Activated naive CD8-positive, alpha-beta T cell treated with anti-CD3 and anti-CD28 coated beads, Interleukin-2, amount 10 ng/mL, durations not matched to agents 7 days and 5 days (primary cell): ENCODE measurements at regions not wholly inside any gene's neighbourhood (a gene's known extent, or its start where the extent isn't known, plus 50 kb on each side); places are given as distances from the start of the nearest gene placed in this dataset.

Experiments
- ATAC-seq: fragments of 150-1000 bp; cut with Tn5 transposase; one replicate; pipeline ENCODE4 v1.10.0; 2021; ENCODE audit warnings: low read depth, moderate library complexity
- POLR2A ChIA-PET: fragments of 350-600 bp; sonication (Branson Sonifier 250); formaldehyde crosslinking; loops from one replicate; lab custom pipeline; 2021; ENCODE audit warnings: antibody characterized with exemption; lab: Charles Lee
- DNase-seq: peaks from one replicate; pipeline ENCODE4 v3.0.0; 2021
- H3K27ac Mint-ChIP-seq: one replicate; pipeline ENCODE4 v1.8.0; 2022; ENCODE audit warnings: mild to moderate bottlenecking, mixed read lengths
- H3K27me3 Mint-ChIP-seq: one replicate; pipeline ENCODE4 v1.8.0; 2022; ENCODE audit warnings: mild to moderate bottlenecking, moderate library complexity, mixed read lengths
- H3K36me3 Mint-ChIP-seq: one replicate; pipeline ENCODE4 v1.8.0; 2021; ENCODE audit warnings: mild to moderate bottlenecking, mixed read lengths
- H3K4me1 Mint-ChIP-seq: one replicate; pipeline ENCODE4 v1.8.0; 2021; ENCODE audit warnings: mixed read lengths
- H3K4me3 Mint-ChIP-seq: one replicate; pipeline ENCODE4 v1.8.0; 2022; ENCODE audit warnings: mild to moderate bottlenecking, moderate library complexity, mixed read lengths
- H3K9me3 Mint-ChIP-seq: one replicate; pipeline ENCODE4 v1.8.0; 2021; ENCODE audit warnings: mixed read lengths

- POLR2A ChIA-PET, result no interaction called here
- H3K4me1 Mint-ChIP-seq, result no peaks in the 10 kb centered on the region
- no peak for ATAC-seq
- no peaks in the 10 kb centered on the region for H3K36me3 Mint-ChIP-seq
- H3K27ac Mint-ChIP-seq, result no peak overlapping the region
- no peak overlapping the region for H3K4me3 Mint-ChIP-seq
- DNase-seq, result no peak
- no peaks in the 10 kb centered on the region for H3K27me3 Mint-ChIP-seq
- H3K9me3 Mint-ChIP-seq, result no peaks in the 10 kb centered on the region
Measured at GRCh38 chr2:5412001-5412400, 280.2 kb upstream of the SOX11 start.

- no peaks in the 10 kb centered on the region for H3K9me3 Mint-ChIP-seq
- DNase-seq (no peak), ATAC-seq (no peak)
- POLR2A ChIA-PET, result no interaction called here
- no peak overlapping the region for H3K27ac Mint-ChIP-seq
- H3K27me3 Mint-ChIP-seq, result no peaks in the 10 kb centered on the region
- H3K4me1 Mint-ChIP-seq, result no peaks in the 10 kb centered on the region
- H3K36me3 Mint-ChIP-seq, result no peaks in the 10 kb centered on the region
- H3K4me3 Mint-ChIP-seq, result no peak overlapping the region
Measured at GRCh38 chr2:5433855-5434254, 258.3 kb upstream of the SOX11 start.

GRCh38 chr2:5437375-5437774, 254.8 kb upstream of the SOX11 start:
- no peak for DNase-seq
- no peaks in the 10 kb centered on the region for H3K4me1 Mint-ChIP-seq
- POLR2A ChIA-PET, result no interaction called here
- ATAC-seq, result no peak
- no peak overlapping the region for H3K27ac Mint-ChIP-seq
- no peaks in the 10 kb centered on the region for H3K9me3 Mint-ChIP-seq
- no peaks in the 10 kb centered on the region for H3K36me3 Mint-ChIP-seq
- no peaks in the 10 kb centered on the region for H3K27me3 Mint-ChIP-seq
- no peak overlapping the region for H3K4me3 Mint-ChIP-seq

- no peaks in the 10 kb centered on the region for H3K27me3 Mint-ChIP-seq
- no peaks in the 10 kb centered on the region for H3K4me1 Mint-ChIP-seq
- no peak for ATAC-seq
- H3K4me3 Mint-ChIP-seq, result no peak overlapping the region
- POLR2A ChIA-PET, result no interaction called here
- H3K27ac Mint-ChIP-seq, result no peak overlapping the region
- H3K36me3 Mint-ChIP-seq, result no peaks in the 10 kb centered on the region
- H3K9me3 Mint-ChIP-seq, result peaks cover 3% of the 10 kb centered on the region
- no peak for DNase-seq
Measured at GRCh38 chr2:5440174-5440573, 252.0 kb upstream of the SOX11 start.

- Mint-ChIP-seq H3K27ac (no peak overlapping the region), H3K27me3 (no peaks in the 10 kb centered on the region), H3K9me3 (peaks cover 3% of the 10 kb centered on the region), H3K4me1 (no peaks in the 10 kb centered on the region), H3K4me3 (no peak overlapping the region), H3K36me3 (no peaks in the 10 kb centered on the region)
- no peak for DNase-seq
- POLR2A ChIA-PET, result no interaction called here
- ATAC-seq, result no peak
Measured at GRCh38 chr2:5442736-5443135, 249.4 kb upstream of the SOX11 start.

- no peak for ATAC-seq
- Mint-ChIP-seq H3K4me1 (no peaks in the 10 kb centered on the region), H3K4me3 (no peak overlapping the region), H3K36me3 (no peaks in the 10 kb centered on the region), H3K27me3 (no peaks in the 10 kb centered on the region), H3K27ac (no peak overlapping the region), H3K9me3 (peaks cover 3% of the 10 kb centered on the region)
- POLR2A ChIA-PET, result no interaction called here
- DNase-seq, result no peak
Measured at GRCh38 chr2:5444168-5444567, 248.0 kb upstream of the SOX11 start.

- Mint-ChIP-seq H3K27ac (no peak overlapping the region), H3K4me3 (no peak overlapping the region), H3K9me3 (peaks cover 3% of the 10 kb centered on the region), H3K36me3 (no peaks in the 10 kb centered on the region), H3K4me1 (no peaks in the 10 kb centered on the region), H3K27me3 (no peaks in the 10 kb centered on the region)
- no peak for DNase-seq
- POLR2A ChIA-PET, result no interaction called here
- ATAC-seq, result no peak
Measured at GRCh38 chr2:5444854-5445253, 247.3 kb upstream of the SOX11 start.

GRCh38 chr2:5449867-5450266, 242.3 kb upstream of the SOX11 start:
- peaks cover 2% of the 10 kb centered on the region for H3K9me3 Mint-ChIP-seq
- DNase-seq, result no peak
- H3K36me3 Mint-ChIP-seq, result no peaks in the 10 kb centered on the region
- POLR2A ChIA-PET, result no interaction called here
- H3K4me3 Mint-ChIP-seq, result no peak overlapping the region
- no peak overlapping the region for H3K27ac Mint-ChIP-seq
- H3K4me1 Mint-ChIP-seq, result no peaks in the 10 kb centered on the region
- no peaks in the 10 kb centered on the region for H3K27me3 Mint-ChIP-seq
- ATAC-seq, result no peak

GRCh38 chr2:5453220-5454050, 238.7 kb upstream of the SOX11 start:
- no peaks in the 10 kb centered on the region for H3K27me3 Mint-ChIP-seq
- POLR2A ChIA-PET, result no interaction called here

GRCh38 chr2:5454051-5454390, 238.2 kb upstream of the SOX11 start:
- no peak for ATAC-seq
- no peak for DNase-seq
- Mint-ChIP-seq H3K36me3 (no peaks in the 10 kb centered on the region), H3K27me3 (no peaks in the 10 kb centered on the region), H3K4me1 (no peaks in the 10 kb centered on the region), H3K4me3 (no peak overlapping the region), H3K27ac (no peak overlapping the region), H3K9me3 (no peaks in the 10 kb centered on the region)
- POLR2A ChIA-PET, result no interaction called here

More at GRCh38 chr2:5453220-5454050, 238.7 kb upstream of the SOX11 start:
- Mint-ChIP-seq H3K27ac (no peak overlapping the region), H3K9me3 (no peaks in the 10 kb centered on the region), H3K36me3 (no peaks in the 10 kb centered on the region), H3K4me3 (no peak overlapping the region), H3K4me1 (no peaks in the 10 kb centered on the region)
- ATAC-seq (no peak), DNase-seq (no peak)

GRCh38 chr2:5459041-5459440, 233.1 kb upstream of the SOX11 start:
- H3K9me3 Mint-ChIP-seq, result peaks cover 2% of the 10 kb centered on the region
- DNase-seq (no peak), ATAC-seq (no peak)
- H3K36me3 Mint-ChIP-seq, result no peaks in the 10 kb centered on the region
- H3K27me3 Mint-ChIP-seq, result no peaks in the 10 kb centered on the region
- no peaks in the 10 kb centered on the region for H3K4me1 Mint-ChIP-seq
- POLR2A ChIA-PET, result no interaction called here
- no peak overlapping the region for H3K4me3 Mint-ChIP-seq
- H3K27ac Mint-ChIP-seq, result no peak overlapping the region

- ATAC-seq, result no peak
- no peak for DNase-seq
- Mint-ChIP-seq H3K27me3 (no peaks in the 10 kb centered on the region), H3K9me3 (peaks cover 2% of the 10 kb centered on the region), H3K4me1 (no peaks in the 10 kb centered on the region), H3K4me3 (no peak overlapping the region), H3K27ac (no peak overlapping the region), H3K36me3 (no peaks in the 10 kb centered on the region)
- POLR2A ChIA-PET, result no interaction called here
Measured at GRCh38 chr2:5464657-5465056, 227.5 kb upstream of the SOX11 start.

- Mint-ChIP-seq H3K27me3 (no peaks in the 10 kb centered on the region), H3K4me1 (no peaks in the 10 kb centered on the region), H3K36me3 (no peaks in the 10 kb centered on the region), H3K27ac (no peak overlapping the region), H3K4me3 (no peak overlapping the region), H3K9me3 (no peaks in the 10 kb centered on the region)
- POLR2A ChIA-PET, result no interaction called here
- DNase-seq (no peak), ATAC-seq (no peak)
Measured at GRCh38 chr2:5465859-5466258, 226.3 kb upstream of the SOX11 start.

- Mint-ChIP-seq H3K36me3 (no peaks in the 10 kb centered on the region), H3K4me3 (no peak overlapping the region), H3K27me3 (no peaks in the 10 kb centered on the region), H3K4me1 (no peaks in the 10 kb centered on the region), H3K9me3 (no peaks in the 10 kb centered on the region), H3K27ac (no peak overlapping the region)
- no peak for DNase-seq
- ATAC-seq, result no peak
- POLR2A ChIA-PET, result no interaction called here
Measured at GRCh38 chr2:5467178-5467905, 224.8 kb upstream of the SOX11 start.
